Liver (tissue), 3 donors: ENCODE measurements at regions not wholly inside any gene's neighbourhood (a gene's known extent, or its start where the extent isn't known, plus 50 kb on each side); places are given as distances from the start of the nearest gene placed in this dataset.

Source experiments
- FOXA1 ChIP-seq: IDR thresholded peaks from 2 replicates; pipeline ENCODE4 v1.6.1; 2016; ENCODE audit warnings: antibody characterized with exemption
- HNF4G ChIP-seq: IDR thresholded peaks from 2 replicates; pipeline ENCODE4 v1.6.1; 2016; ENCODE audit warnings: antibody characterized with exemption
- RAD21 ChIP-seq, 2 donors: IDR thresholded peaks; 2 replicates each; pipeline ENCODE4 v1.6.1; 2016; ENCODE audit warnings: antibody characterized with exemption in 2 of 2, mild to moderate bottlenecking in 2 of 2
- TAF1 ChIP-seq: conservative IDR thresholded peaks from 2 replicates; pipeline ENCODE4 v1.6.1; 2016; ENCODE audit warnings: antibody characterized with exemption, mild to moderate bottlenecking
- TF ChIP-seq, protein P1 (sequence below): IDR thresholded peaks from 2 replicates; pipeline ENCODE4 v1.6.1; 2016; ENCODE audit warnings: antibody characterized with exemption
- TF ChIP-seq, protein P2 (sequence below): fragments of 150-350 bp; IDR thresholded peaks from 2 replicates; pipeline ENCODE4 v1.5.1; 2017; ENCODE audit warnings: improper control_type of control experiment, low read depth, low read length; ENCODE audit not compliant: missing input control
- TF ChIP-seq, protein P3 (sequence below): IDR thresholded peaks from 2 replicates; pipeline ENCODE4 v1.6.1; 2016; ENCODE audit warnings: antibody characterized with exemption
- donor health status: healthy.
- donor health status: healthy.

DNA sequence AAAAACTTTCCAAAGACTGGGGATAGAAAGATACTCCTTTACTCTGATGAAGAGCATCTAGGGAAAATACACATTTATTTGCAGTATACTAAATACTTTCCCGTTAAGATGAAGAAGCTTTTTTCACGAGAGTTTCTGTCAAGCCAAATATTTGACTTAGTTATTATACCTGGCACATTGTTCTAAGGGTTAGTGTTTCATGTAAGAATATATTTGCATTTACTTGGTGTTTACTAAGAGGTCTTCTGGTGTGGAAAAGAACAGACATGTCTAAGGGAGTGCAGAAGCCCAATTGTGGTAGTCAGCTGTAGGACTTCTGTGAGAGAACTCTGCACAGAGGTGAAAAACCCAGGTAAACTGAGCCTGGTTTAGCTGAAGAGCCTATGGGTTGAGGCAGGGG lies 457.6 kb upstream of the SOX11 start:
- TF ChIP-seq, protein P1, sequence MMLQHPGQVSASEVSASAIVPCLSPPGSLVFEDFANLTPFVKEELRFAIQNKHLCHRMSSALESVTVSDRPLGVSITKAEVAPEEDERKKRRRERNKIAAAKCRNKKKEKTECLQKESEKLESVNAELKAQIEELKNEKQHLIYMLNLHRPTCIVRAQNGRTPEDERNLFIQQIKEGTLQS = no peak
- no peak for TF ChIP-seq HNF4G
- TF ChIP-seq, protein P2, sequence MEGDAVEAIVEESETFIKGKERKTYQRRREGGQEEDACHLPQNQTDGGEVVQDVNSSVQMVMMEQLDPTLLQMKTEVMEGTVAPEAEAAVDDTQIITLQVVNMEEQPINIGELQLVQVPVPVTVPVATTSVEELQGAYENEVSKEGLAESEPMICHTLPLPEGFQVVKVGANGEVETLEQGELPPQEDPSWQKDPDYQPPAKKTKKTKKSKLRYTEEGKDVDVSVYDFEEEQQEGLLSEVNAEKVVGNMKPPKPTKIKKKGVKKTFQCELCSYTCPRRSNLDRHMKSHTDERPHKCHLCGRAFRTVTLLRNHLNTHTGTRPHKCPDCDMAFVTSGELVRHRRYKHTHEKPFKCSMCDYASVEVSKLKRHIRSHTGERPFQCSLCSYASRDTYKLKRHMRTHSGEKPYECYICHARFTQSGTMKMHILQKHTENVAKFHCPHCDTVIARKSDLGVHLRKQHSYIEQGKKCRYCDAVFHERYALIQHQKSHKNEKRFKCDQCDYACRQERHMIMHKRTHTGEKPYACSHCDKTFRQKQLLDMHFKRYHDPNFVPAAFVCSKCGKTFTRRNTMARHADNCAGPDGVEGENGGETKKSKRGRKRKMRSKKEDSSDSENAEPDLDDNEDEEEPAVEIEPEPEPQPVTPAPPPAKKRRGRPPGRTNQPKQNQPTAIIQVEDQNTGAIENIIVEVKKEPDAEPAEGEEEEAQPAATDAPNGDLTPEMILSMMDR = no peak
- no peak for TF ChIP-seq TAF1
- TF ChIP-seq RAD21 (IDR thresholded peaks at IDR 0.05) = no peak
- TF ChIP-seq, protein P3, sequence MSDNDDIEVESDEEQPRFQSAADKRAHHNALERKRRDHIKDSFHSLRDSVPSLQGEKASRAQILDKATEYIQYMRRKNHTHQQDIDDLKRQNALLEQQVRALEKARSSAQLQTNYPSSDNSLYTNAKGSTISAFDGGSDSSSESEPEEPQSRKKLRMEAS = no peak
- no peak for TF ChIP-seq FOXA1
